ENCODE measurements at regions not wholly inside any gene's neighbourhood (a gene's known extent, or its start where the extent isn't known, plus 50 kb on each side); places are given as distances from the start of the nearest gene placed in this dataset.

- Histone ChIP-seq H3K27ac (ENCODE audit: low read length in 2 of 2) (no peak overlapping the region), H3K27me3 (replicated peaks in 1 of 4; ENCODE audit: control extremely low read depth in 1 of 4, control insufficient read depth in 3 of 4, insufficient read depth in 4 of 4, low read length in 3 of 4) (no peaks in the 10 kb centered on the region), H4K20me1 (ENCODE audit: control insufficient read depth, insufficient read depth, low read length, poor library complexity, severe bottlenecking) (no peaks in the 10 kb centered on the region), H3K9me3 (ENCODE audit: control extremely low read depth in 1 of 3, control insufficient read depth in 2 of 3, insufficient read depth in 1 of 3, low read length in 2 of 3) (no peaks in the 10 kb centered on the region), H3K9ac (ENCODE audit: low read length) (no peak overlapping the region), H2AFZ (ENCODE audit: insufficient read depth, low read depth, low read length, poor library complexity, severe bottlenecking) (no peak overlapping the region), H3K4me1 (ENCODE audit: control insufficient read depth in 2 of 2, insufficient read depth in 2 of 2, low read length in 2 of 2) (no peaks in the 10 kb centered on the region), H3K4me2 (replicated peaks; ENCODE audit: low read depth, low read length, poor library complexity, severe bottlenecking) (no peak overlapping the region), H3K4me3 (ENCODE audit: control extremely low read depth in 1 of 5, extremely low read depth in 1 of 5, insufficient read depth in 1 of 5, low read depth in 2 of 5, low read length in 4 of 5) (no peak overlapping the region), H3K36me3 (replicated peaks in 1 of 2; ENCODE audit: control extremely low read depth in 1 of 2, control insufficient read depth in 1 of 2, extremely low read depth in 1 of 2, insufficient read depth in 2 of 2, low read length in 1 of 2) (no peaks in the 10 kb centered on the region), H3K79me2 (ENCODE audit: control insufficient read depth, insufficient read depth, low read length) (no peaks in the 10 kb centered on the region)
- Mint-ChIP-seq H3K4me3 (no peak overlapping the region), H3K27ac (no peak overlapping the region), H3K4me1 (no peaks in the 10 kb centered on the region), H3K9me3 (ENCODE audit: insufficient read depth) (no peaks in the 10 kb centered on the region), H3K27me3 (no peaks in the 10 kb centered on the region)
- no CpG with 5 or more reads among the region's 2 CpGs for WGBS (ENCODE audit: insufficient coverage)
- intact Hi-C loops (cut with micrococcal nuclease) = no loop called here
- TF ChIP-seq CTCF (IDR thresholded peaks at IDR 0.05) (no peak), EZH2 (IDR thresholded peaks at IDR 0.05; ENCODE audit: borderline replicate concordance, insufficient read depth, low read depth, low read length, poor library complexity, severe bottlenecking) (no peak)
- ChIA-PET CTCF (no interaction called here), POLR2A (no interaction called here)
- no peak for ATAC-seq (ENCODE audit: low read depth)
- DNase-seq = no peak
These were observed 562.9 kb upstream of the KCNMB2 start for GRCh38 chr3:177973241-177973840.

GRCh38 chr3:177976241-177976640 is 560.0 kb upstream of the KCNMB2 start:
- Histone ChIP-seq H3K79me2 (ENCODE audit: control insufficient read depth, insufficient read depth, low read length) (no peaks in the 10 kb centered on the region), H3K9me3 (ENCODE audit: control extremely low read depth in 1 of 3, control insufficient read depth in 2 of 3, insufficient read depth in 1 of 3, low read length in 2 of 3) (no peaks in the 10 kb centered on the region), H4K20me1 (ENCODE audit: control insufficient read depth, insufficient read depth, low read length, poor library complexity, severe bottlenecking) (no peaks in the 10 kb centered on the region), H3K36me3 (replicated peaks in 1 of 2; ENCODE audit: control extremely low read depth in 1 of 2, control insufficient read depth in 1 of 2, extremely low read depth in 1 of 2, insufficient read depth in 2 of 2, low read length in 1 of 2) (no peaks in the 10 kb centered on the region), H3K9ac (ENCODE audit: low read length) (no peak overlapping the region), H3K27ac (ENCODE audit: low read length in 2 of 2) (no peak overlapping the region), H3K4me1 (ENCODE audit: control insufficient read depth in 2 of 2, insufficient read depth in 2 of 2, low read length in 2 of 2) (no peaks in the 10 kb centered on the region), H3K4me2 (replicated peaks; ENCODE audit: low read depth, low read length, poor library complexity, severe bottlenecking) (no peak overlapping the region), H2AFZ (ENCODE audit: insufficient read depth, low read depth, low read length, poor library complexity, severe bottlenecking) (no peak overlapping the region), H3K4me3 (ENCODE audit: control extremely low read depth in 1 of 5, extremely low read depth in 1 of 5, insufficient read depth in 1 of 5, low read depth in 2 of 5, low read length in 4 of 5) (no peak overlapping the region), H3K27me3 (replicated peaks in 1 of 4; ENCODE audit: control extremely low read depth in 1 of 4, control insufficient read depth in 3 of 4, insufficient read depth in 4 of 4, low read length in 3 of 4) (no peaks in the 10 kb centered on the region)
- WGBS (ENCODE audit: insufficient coverage) = 57% methylated on average over 1 of the region's 2 CpGs
- Mint-ChIP-seq H3K9me3 (ENCODE audit: insufficient read depth) (no peaks in the 10 kb centered on the region), H3K27ac (no peak overlapping the region), H3K27me3 (no peaks in the 10 kb centered on the region), H3K4me3 (no peak overlapping the region), H3K4me1 (no peaks in the 10 kb centered on the region)
- ChIA-PET CTCF (no interaction called here), POLR2A (no interaction called here)
- no peak for ATAC-seq (ENCODE audit: low read depth)
- TF ChIP-seq EZH2 (IDR thresholded peaks at IDR 0.05; ENCODE audit: borderline replicate concordance, insufficient read depth, low read depth, low read length, poor library complexity, severe bottlenecking) (no peak), CTCF (IDR thresholded peaks at IDR 0.05) (no peak)
- intact Hi-C loops (cut with micrococcal nuclease) = no loop called here
- DNase-seq = no peak
